H9 (cell line): ENCODE measurements at regions not wholly inside any gene's neighbourhood (a gene's known extent, or its start where the extent isn't known, plus 50 kb on each side); places are given as distances from the start of the nearest gene placed in this dataset.
"Not testable (repeated sequence)": the region's sequence is repeated elsewhere in the genome, so short reads cannot be mapped to it uniquely, and the experiment has no call there.

Source experiments
- DNase-seq: peaks from one replicate; pipeline ENCODE4 v3.0.0-alpha.2; 2017
- H2AFZ ChIP-seq: one replicate; pipeline ENCODE4 v1.6.1; 2013; ENCODE audit warnings: mild to moderate bottlenecking, low read length, control low read depth, moderate library complexity
- H2AK5ac ChIP-seq: 2 replicates; pipeline ENCODE4 v1.6.1; 2013; ENCODE audit warnings: low read length, control low read depth, mixed read lengths; ENCODE audit not compliant: insufficient read length
- H2BK120ac ChIP-seq: one replicate; pipeline ENCODE4 v1.6.1; 2013; ENCODE audit warnings: low read depth, mild to moderate bottlenecking, low read length, control low read depth, inconsistent platforms; ENCODE audit not compliant: poor library complexity, severe bottlenecking
- H2BK12ac ChIP-seq: 2 replicates; pipeline ENCODE4 v1.6.1; 2013; ENCODE audit warnings: low read length, control low read depth, mixed read lengths, low read depth; ENCODE audit not compliant: insufficient read length
- H2BK15ac ChIP-seq: 2 replicates; pipeline ENCODE4 v1.6.1; 2013; ENCODE audit warnings: low read depth, low read length, control low read depth
- H2BK20ac ChIP-seq: one replicate; pipeline ENCODE4 v1.6.1; 2013; ENCODE audit warnings: low read depth, mild to moderate bottlenecking, low read length, control low read depth, inconsistent platforms; ENCODE audit not compliant: poor library complexity, severe bottlenecking
- H2BK5ac ChIP-seq: 2 replicates; pipeline ENCODE4 v1.6.1; 2013; ENCODE audit warnings: low read length, control low read depth, mixed read lengths; ENCODE audit not compliant: insufficient read length
- H3K14ac ChIP-seq: 2 replicates; pipeline ENCODE4 v1.6.1; 2013; ENCODE audit warnings: low read length, control low read depth; ENCODE audit not compliant: insufficient read depth
- H3K18ac ChIP-seq: 2 replicates; pipeline ENCODE4 v1.6.1; 2013; ENCODE audit warnings: low read depth, mild to moderate bottlenecking, mixed read lengths, low read length, control low read depth; ENCODE audit not compliant: insufficient read length
- H3K23ac ChIP-seq: 2 replicates; pipeline ENCODE4 v1.6.1; 2013; ENCODE audit warnings: low read length, control low read depth, mixed read lengths, low read depth; ENCODE audit not compliant: insufficient read length
- H3K23me2 ChIP-seq: 2 replicates; pipeline ENCODE4 v1.6.1; 2013; ENCODE audit warnings: low read depth, mild to moderate bottlenecking, mixed read lengths, low read length, control low read depth; ENCODE audit not compliant: insufficient read length, poor library complexity, severe bottlenecking
- H3K27ac ChIP-seq: 2 replicates; pipeline ENCODE4 v1.5.1; 2013; ENCODE audit warnings: low read length, control low read depth, mixed read lengths, low read depth; ENCODE audit not compliant: insufficient read length
- H3K27me3 ChIP-seq: 2 replicates; pipeline ENCODE4 v1.6.1; 2013; ENCODE audit warnings: low read length, control low read depth, inconsistent platforms; ENCODE audit not compliant: insufficient read depth
- H3K4ac ChIP-seq: 2 replicates; pipeline ENCODE4 v1.6.1; 2013; ENCODE audit warnings: low read depth, mild to moderate bottlenecking, control low read depth, inconsistent platforms, low read length, moderate library complexity
- H3K4me1 ChIP-seq: 2 replicates; pipeline ENCODE4 v1.6.1; 2013; ENCODE audit warnings: low read length, control low read depth, inconsistent platforms; ENCODE audit not compliant: insufficient read depth
- H3K4me2 ChIP-seq: 2 replicates; pipeline ENCODE4 v1.6.1; 2013; ENCODE audit warnings: low read length, control low read depth, mixed read lengths; ENCODE audit not compliant: insufficient read length, insufficient read depth
- H3K56ac ChIP-seq: 2 replicates; pipeline ENCODE4 v1.6.1; 2013; ENCODE audit warnings: low read depth, mild to moderate bottlenecking, mixed read lengths, low read length, control low read depth; ENCODE audit not compliant: insufficient read length
- H3K79me1 ChIP-seq: 2 replicates; pipeline ENCODE4 v1.6.1; 2013; ENCODE audit warnings: low read depth, mild to moderate bottlenecking, moderate library complexity, low read length, control low read depth, inconsistent platforms; ENCODE audit not compliant: insufficient read depth, poor library complexity, severe bottlenecking
- H3K79me2 ChIP-seq: 2 replicates; pipeline ENCODE4 v1.6.1; 2013; ENCODE audit warnings: low read length, control low read depth, inconsistent platforms; ENCODE audit not compliant: insufficient read depth
- H3K9ac ChIP-seq: 2 replicates; pipeline ENCODE4 v1.6.1; 2013; ENCODE audit warnings: low read length, control low read depth, mixed read lengths; ENCODE audit not compliant: insufficient read length; ENCODE audit errors: extremely low read depth
- H3K9me3 ChIP-seq: one replicate; pipeline ENCODE4 v1.6.1; 2013; ENCODE audit warnings: low read depth, low read length, inconsistent platforms; ENCODE audit not compliant: control insufficient read depth
- H3T11ph ChIP-seq: one replicate; pipeline ENCODE4 v1.6.1; 2013; ENCODE audit warnings: mild to moderate bottlenecking, low read length, control low read depth, inconsistent platforms
- H4K20me1 ChIP-seq: one replicate; pipeline ENCODE4 v1.6.1; 2013; ENCODE audit not compliant: control insufficient read depth, insufficient read length, insufficient read depth
- H4K5ac ChIP-seq: 2 replicates; pipeline ENCODE4 v1.6.1; 2013; ENCODE audit warnings: low read depth, mild to moderate bottlenecking, mixed read lengths, low read length, control low read depth; ENCODE audit not compliant: insufficient read length
- H4K8ac ChIP-seq: replicated peaks from 2 replicates; pipeline ENCODE4 v1.6.1; 2013; ENCODE audit warnings: low read length, control low read depth, mixed read lengths, low read depth; ENCODE audit not compliant: insufficient read length
- H4K91ac ChIP-seq: 2 replicates; pipeline ENCODE4 v1.6.1; 2013; ENCODE audit warnings: low read depth, mild to moderate bottlenecking, moderate library complexity, mixed read lengths, low read length, control low read depth; ENCODE audit not compliant: insufficient read length
- H3K27ac Mint-ChIP-seq, 3 experiments: 2 replicates in 2 of 3; 3 replicates in 1 of 3; pipeline ENCODE4 v1.8.0; 2020 to 2021; ENCODE audit warnings: mixed read lengths in 3 of 3, mild to moderate bottlenecking in 1 of 3, moderate library complexity in 1 of 3
- H3K27me3 Mint-ChIP-seq: 2 replicates; pipeline ENCODE4 v1.8.0; 2021; ENCODE audit warnings: low read depth, mild to moderate bottlenecking, moderate library complexity, mixed read lengths
- H3K36me3 Mint-ChIP-seq, 3 experiments: 2 replicates in 2 of 3; 3 replicates in 1 of 3; pipeline ENCODE4 v1.8.0; 2020 to 2021; ENCODE audit warnings: low read depth in 3 of 3, mixed read lengths in 3 of 3; ENCODE audit not compliant: insufficient read depth in 1 of 3
- H3K4me1 Mint-ChIP-seq, 2 experiments: 2 replicates each; pipeline ENCODE4 v1.8.0; 2020; ENCODE audit warnings: mixed read lengths in 2 of 2
- H3K4me3 Mint-ChIP-seq, 2 experiments: 2 replicates in 1 of 2; 3 replicates in 1 of 2; pipeline ENCODE4 v1.8.0; 2020 to 2021; ENCODE audit warnings: mild to moderate bottlenecking in 2 of 2, mixed read lengths in 2 of 2, moderate library complexity in 1 of 2
- H3K9me3 Mint-ChIP-seq, 2 experiments: 2 replicates in 1 of 2; 3 replicates in 1 of 2; pipeline ENCODE4 v1.8.0; 2020; ENCODE audit warnings: mild to moderate bottlenecking in 2 of 2, mixed read lengths in 2 of 2, moderate library complexity in 1 of 2
- WGBS: extraction: QIAGEN DNeasy Blood & Tissue Kit; methylation state at CpG from one replicate; pipeline ENCODE4 v1.1.7; 2013; ENCODE audit warnings: missing lambda C conversion rate, low lambda C conversion rate, mixed read lengths; ENCODE audit not compliant: insufficient read length; ENCODE audit errors: extremely low coverage; 5-methylcytosine and 5-hydroxymethylcytosine counted together

DNA sequence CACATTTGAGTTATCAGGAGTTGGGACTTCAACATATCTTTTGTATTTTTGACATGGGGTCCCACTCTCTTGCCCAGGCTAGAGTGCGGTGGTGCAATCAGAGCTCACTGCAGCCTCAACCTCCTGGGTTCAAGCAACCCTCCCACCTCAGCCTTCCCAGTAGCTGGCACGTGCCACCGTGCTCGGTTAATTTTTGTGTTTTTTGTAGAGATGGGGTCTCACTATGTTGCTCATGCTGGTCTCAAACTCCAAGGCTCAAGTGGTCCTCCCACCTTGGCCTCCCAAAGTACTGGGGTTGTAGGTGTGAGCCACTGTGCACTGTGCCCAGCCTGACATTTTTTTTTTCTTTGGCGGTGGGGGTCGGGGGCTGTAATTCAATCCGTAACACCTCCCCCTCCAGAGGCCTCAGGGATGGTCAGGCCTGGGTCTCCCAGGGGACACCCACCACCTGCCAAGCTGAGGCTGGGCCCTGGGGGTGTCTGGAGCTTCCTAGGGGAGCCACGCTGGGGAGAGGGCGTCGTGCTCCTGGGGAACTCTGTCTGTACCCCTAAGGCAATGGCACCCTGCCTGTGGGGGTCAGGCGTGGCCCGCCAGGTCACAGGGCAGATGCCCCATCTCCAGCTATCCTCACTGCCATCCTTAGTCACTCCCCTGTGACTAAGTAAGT is 102.2 kb downstream of the CRLF3 start:
- H2BK15ac ChIP-seq, H2AFZ ChIP-seq, H4K20me1 ChIP-seq: not testable (repeated sequence)

DNA sequence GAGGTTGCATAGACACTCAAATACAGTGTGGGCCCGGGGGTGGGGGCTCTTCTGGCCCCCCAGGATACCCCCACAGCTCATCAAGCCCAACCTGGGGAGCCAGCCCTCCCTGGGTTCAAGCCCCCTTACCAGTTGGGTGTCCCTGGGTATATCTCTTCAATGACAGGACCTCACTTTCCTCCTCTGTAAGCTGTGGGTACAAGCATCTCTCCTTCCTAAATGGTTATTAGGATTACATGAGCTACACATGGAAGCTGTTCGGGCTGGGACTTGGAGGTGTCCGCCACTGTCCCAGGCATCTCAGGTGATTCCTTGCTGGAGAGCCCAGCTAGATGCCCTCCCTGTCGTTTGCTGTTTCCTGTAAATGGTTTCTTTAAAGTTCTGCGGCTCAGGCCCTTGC is 103.5 kb downstream of the CRLF3 start:
- not testable (repeated sequence) for H3K27me3 ChIP-seq, H3K27me3 Mint-ChIP-seq, H2BK5ac ChIP-seq, H4K8ac ChIP-seq, H3K4me3 Mint-ChIP-seq, H4K5ac ChIP-seq, H4K20me1 ChIP-seq, H3K23me2 ChIP-seq, H3K4ac ChIP-seq, H3K9me3 Mint-ChIP-seq, H3K14ac ChIP-seq, H3K18ac ChIP-seq, H2AK5ac ChIP-seq, H3K27ac ChIP-seq, H2BK15ac ChIP-seq, H3T11ph ChIP-seq, H3K9ac ChIP-seq, H2BK120ac ChIP-seq, H3K56ac ChIP-seq, H3K9me3 ChIP-seq, H3K4me1 ChIP-seq, H2AFZ ChIP-seq, H3K4me2 ChIP-seq, H3K23ac ChIP-seq, H4K91ac ChIP-seq, H2BK12ac ChIP-seq, H2BK20ac ChIP-seq
- peaks cover 18% of the 10 kb centered on the region for H3K79me1 ChIP-seq
- Mint-ChIP-seq H3K27ac (peak overlapping the region in 1 of 3 experiments; percentile 44; a peak in 2 of 7 replicates), H3K4me1 (peaks cover 13 to 17% of the 10 kb centered on the region in 2 experiments), H3K36me3 (peaks cover 19 to 49% (median 40%) of the 10 kb centered on the region in 3 experiments)
- no CpG with 5 or more reads among the region's 5 CpGs for WGBS
- H3K79me2 ChIP-seq: peaks cover 54% of the 10 kb centered on the region; the same call in 1 of the 2 replicates
- peak; percentile 11 for DNase-seq

More for the DNA sequence above, 102.2 kb downstream of the CRLF3 start:
- not testable (repeated sequence) for H3K14ac ChIP-seq, H3T11ph ChIP-seq, H3K27me3 ChIP-seq, H2BK12ac ChIP-seq, H3K27me3 Mint-ChIP-seq, H3K9me3 Mint-ChIP-seq, H3K18ac ChIP-seq, H3K9me3 ChIP-seq, H3K23ac ChIP-seq, H2BK120ac ChIP-seq, H4K91ac ChIP-seq, H3K27ac ChIP-seq, H2BK5ac ChIP-seq, H3K9ac ChIP-seq, H2AK5ac ChIP-seq, H3K4me1 ChIP-seq, H4K5ac ChIP-seq, H3K4me2 ChIP-seq, H3K56ac ChIP-seq, H3K4me3 Mint-ChIP-seq, H2BK20ac ChIP-seq, H3K23me2 ChIP-seq, H4K8ac ChIP-seq, H3K4ac ChIP-seq
- no CpG with 5 or more reads among the region's 12 CpGs for WGBS
- H3K79me2 ChIP-seq: peaks cover 45% of the 10 kb centered on the region; the same call in 1 of the 2 replicates
- Mint-ChIP-seq H3K27ac (peak overlapping the region in 1 of 3 experiments; percentile 67; a peak in 1 of 7 replicates), H3K4me1 (peaks cover 4 to 13% of the 10 kb centered on the region in 2 experiments; a peak in 3 of 4 replicates), H3K36me3 (peaks cover 20 to 51% (median 37%) of the 10 kb centered on the region in 3 experiments)
- DNase-seq: peak; percentile 25
- peaks cover 14% of the 10 kb centered on the region for H3K79me1 ChIP-seq
